ENCODE measurements at regions not wholly inside any gene's neighbourhood (a gene's known extent, or its start where the extent isn't known, plus 50 kb on each side); places are given as distances from the start of the nearest gene placed in this dataset.

DNA sequence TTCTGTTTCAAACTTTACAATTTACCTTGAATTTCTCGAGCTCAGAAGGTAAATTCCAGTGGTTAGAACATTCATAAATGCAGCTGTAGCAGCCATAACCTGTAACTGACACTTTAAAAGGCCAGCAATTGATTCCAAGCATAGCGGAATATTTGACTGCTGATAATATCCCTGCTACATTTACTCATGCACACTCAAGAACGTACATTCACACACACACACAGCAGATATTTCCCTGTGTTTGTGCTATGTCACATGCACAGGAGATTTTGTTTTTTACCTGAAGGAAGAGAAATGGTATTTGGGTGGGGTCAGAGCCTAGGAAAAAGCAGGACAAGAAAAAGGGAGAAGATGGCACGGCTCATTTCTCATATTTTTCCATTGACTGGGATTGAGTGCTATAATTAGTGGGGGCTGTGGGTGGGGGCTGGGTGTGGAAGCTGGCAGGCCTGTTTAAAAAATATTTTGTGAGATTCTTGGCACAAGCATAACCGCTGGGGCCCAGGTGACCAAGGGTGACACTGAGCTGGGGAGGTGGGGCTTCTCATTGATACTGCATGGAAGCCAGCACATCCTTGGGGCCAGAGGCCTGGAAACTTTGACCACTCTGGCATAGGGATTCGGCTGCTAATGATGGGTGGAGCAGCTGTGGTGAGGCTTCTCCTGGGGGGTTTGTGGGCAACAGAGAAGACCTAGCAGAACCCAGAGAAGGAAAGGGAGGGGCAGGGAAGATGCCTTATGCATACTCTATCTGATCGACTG, 88.9 kb upstream of the TPRG1 start:
- no peak for DNase-seq (ENCODE audit: low spot score)
- Histone ChIP-seq H3K9me3 (no peaks in the 10 kb centered on the region), H3K27me3 (replicated peaks; ENCODE audit: insufficient read depth) (no peaks in the 10 kb centered on the region), H3K27ac (no peak overlapping the region), H3K4me3 (no peak overlapping the region), H3K4me1 (replicated peaks) (no peaks in the 10 kb centered on the region), H3K36me3 (no peaks in the 10 kb centered on the region)
- TF ChIP-seq POLR2AphosphoS5 (IDR thresholded peaks at IDR 0.05) (no peak), POLR2A (IDR thresholded peaks at IDR 0.05) (no peak)
- TF ChIP-seq, protein P1, sequence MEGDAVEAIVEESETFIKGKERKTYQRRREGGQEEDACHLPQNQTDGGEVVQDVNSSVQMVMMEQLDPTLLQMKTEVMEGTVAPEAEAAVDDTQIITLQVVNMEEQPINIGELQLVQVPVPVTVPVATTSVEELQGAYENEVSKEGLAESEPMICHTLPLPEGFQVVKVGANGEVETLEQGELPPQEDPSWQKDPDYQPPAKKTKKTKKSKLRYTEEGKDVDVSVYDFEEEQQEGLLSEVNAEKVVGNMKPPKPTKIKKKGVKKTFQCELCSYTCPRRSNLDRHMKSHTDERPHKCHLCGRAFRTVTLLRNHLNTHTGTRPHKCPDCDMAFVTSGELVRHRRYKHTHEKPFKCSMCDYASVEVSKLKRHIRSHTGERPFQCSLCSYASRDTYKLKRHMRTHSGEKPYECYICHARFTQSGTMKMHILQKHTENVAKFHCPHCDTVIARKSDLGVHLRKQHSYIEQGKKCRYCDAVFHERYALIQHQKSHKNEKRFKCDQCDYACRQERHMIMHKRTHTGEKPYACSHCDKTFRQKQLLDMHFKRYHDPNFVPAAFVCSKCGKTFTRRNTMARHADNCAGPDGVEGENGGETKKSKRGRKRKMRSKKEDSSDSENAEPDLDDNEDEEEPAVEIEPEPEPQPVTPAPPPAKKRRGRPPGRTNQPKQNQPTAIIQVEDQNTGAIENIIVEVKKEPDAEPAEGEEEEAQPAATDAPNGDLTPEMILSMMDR (IDR thresholded peaks at IDR 0.05), result no peak
- WGBS, result 88% methylated on average over 7 of the region's 7 CpGs
- intact Hi-C loops (cut with DNase I), result no loop called here

DNA sequence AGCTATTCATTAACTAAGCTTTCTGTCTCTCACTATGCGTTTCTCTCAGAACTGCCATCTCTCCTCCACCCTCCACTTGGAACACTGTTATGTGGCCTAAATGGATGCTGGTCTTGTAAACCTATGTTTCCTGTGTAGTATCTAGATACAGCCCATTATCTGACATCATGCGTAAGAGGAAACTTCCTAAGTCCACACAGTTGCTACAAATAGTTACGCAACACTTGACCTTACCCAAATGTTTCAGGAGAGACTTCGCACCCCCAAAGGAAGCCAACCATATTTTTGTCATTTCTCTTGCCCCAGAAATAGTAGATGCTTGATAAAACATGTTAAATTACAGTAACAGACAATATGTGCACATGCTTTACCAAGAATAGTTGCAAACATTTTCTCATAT, 87.2 kb upstream of the TPRG1 start:
- H3K27ac ChIP-seq, result no peak overlapping the region
- WGBS, result 90% methylated on average over 4 of the region's 4 CpGs
- H3K4me3 ChIP-seq, result no peak overlapping the region
- no peaks in the 10 kb centered on the region for H3K4me1 ChIP-seq (replicated peaks)
- DNase-seq (ENCODE audit: low spot score), result no peak
- no peak for TF ChIP-seq POLR2A (IDR thresholded peaks at IDR 0.05)
- no peak for TF ChIP-seq POLR2AphosphoS5 (IDR thresholded peaks at IDR 0.05)
- TF ChIP-seq, protein P1 (IDR thresholded peaks at IDR 0.05), result no peak
- no peaks in the 10 kb centered on the region for H3K27me3 ChIP-seq (replicated peaks; ENCODE audit: insufficient read depth)
- H3K36me3 ChIP-seq, result no peaks in the 10 kb centered on the region
- H3K9me3 ChIP-seq, result no peaks in the 10 kb centered on the region
- intact Hi-C loops (cut with DNase I), result no loop called here

DNA sequence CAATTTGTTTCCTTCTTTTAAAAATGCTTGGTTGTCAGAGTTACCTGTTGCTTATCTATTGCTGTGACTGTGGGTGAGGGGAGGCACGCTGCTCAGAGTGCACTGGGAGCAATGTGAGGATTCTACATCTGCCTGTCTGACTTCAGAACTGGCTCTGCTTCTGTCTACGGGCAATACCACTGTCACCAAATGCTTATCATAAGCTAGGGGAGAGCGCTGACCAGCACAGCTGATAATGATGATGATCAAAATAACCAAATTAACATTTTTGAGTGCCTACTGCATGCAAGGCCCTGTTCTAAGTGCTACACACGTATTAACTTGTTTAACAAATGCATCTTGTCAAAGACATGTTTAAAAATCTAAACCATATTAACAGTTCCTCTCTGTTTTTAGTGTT, 79.2 kb upstream of the TPRG1 start:
- no peak overlapping the region for H3K27ac ChIP-seq
- H3K4me1 ChIP-seq (replicated peaks), result no peaks in the 10 kb centered on the region
- intact Hi-C loops (cut with DNase I), result no loop called here
- no peak overlapping the region for H3K4me3 ChIP-seq
- H3K27me3 ChIP-seq (replicated peaks; ENCODE audit: insufficient read depth), result no peaks in the 10 kb centered on the region
- no peak for DNase-seq (ENCODE audit: low spot score)
- H3K9me3 ChIP-seq, result no peaks in the 10 kb centered on the region
- no peaks in the 10 kb centered on the region for H3K36me3 ChIP-seq
- 92% methylated on average over 4 of the region's 4 CpGs for WGBS
- TF ChIP-seq POLR2AphosphoS5 (IDR thresholded peaks at IDR 0.05), result no peak
- no peak for TF ChIP-seq POLR2A (IDR thresholded peaks at IDR 0.05)
- TF ChIP-seq, protein P1 (IDR thresholded peaks at IDR 0.05), result no peak

DNA sequence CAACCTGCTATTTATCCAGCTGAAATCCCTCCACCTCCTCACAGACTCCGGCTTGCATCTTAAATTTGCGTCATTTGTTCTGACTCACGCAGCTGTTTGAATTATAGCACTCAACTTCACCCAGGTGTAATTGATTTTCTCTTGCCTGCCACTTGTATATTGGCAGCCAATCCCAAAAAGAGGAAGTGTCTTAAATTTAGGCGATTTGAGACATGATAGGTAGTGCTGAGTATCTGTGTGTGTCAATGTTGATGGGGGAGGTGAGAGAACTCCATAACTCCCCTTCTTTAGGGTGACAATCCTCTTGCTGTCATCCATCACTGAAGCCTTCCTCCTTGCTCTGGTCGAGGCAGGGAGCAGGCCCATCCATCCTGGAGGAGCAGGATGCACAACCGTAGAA, 77.2 kb upstream of the TPRG1 start:
- no peaks in the 10 kb centered on the region for H3K27me3 ChIP-seq (replicated peaks; ENCODE audit: insufficient read depth)
- intact Hi-C loops (cut with DNase I), result no loop called here
- no peak for DNase-seq (ENCODE audit: low spot score)
- H3K27ac ChIP-seq, result no peak overlapping the region
- no peak overlapping the region for H3K4me3 ChIP-seq
- H3K4me1 ChIP-seq (replicated peaks), result no peaks in the 10 kb centered on the region
- no peaks in the 10 kb centered on the region for H3K36me3 ChIP-seq
- WGBS, result 76% methylated on average over 6 of the region's 6 CpGs
- H3K9me3 ChIP-seq, result no peaks in the 10 kb centered on the region
- no peak for TF ChIP-seq POLR2AphosphoS5 (IDR thresholded peaks at IDR 0.05)
- TF ChIP-seq, protein P1 (IDR thresholded peaks at IDR 0.05), result no peak
- TF ChIP-seq POLR2A (IDR thresholded peaks at IDR 0.05), result no peak

DNA sequence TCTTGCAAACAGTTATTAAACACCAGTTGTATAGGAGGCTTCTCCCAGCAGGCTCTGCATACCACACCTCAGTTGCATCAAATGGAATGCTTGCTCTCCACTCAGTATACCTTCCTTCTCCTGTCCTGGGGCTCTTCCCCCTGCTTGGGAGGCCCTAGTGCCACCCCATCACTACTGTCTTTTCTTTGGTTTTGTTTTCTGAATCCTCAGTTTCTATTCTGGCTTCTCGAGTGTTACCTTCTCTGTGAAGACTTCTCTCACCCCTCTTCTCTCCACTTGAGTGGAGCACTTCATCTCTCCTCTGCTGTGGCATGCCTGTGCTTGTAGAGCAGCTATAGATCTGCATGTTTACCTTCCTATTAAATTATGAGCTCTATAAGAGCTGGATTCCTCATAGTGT, 75.7 kb upstream of the TPRG1 start:
- H3K36me3 ChIP-seq, result no peaks in the 10 kb centered on the region
- H3K27me3 ChIP-seq (replicated peaks; ENCODE audit: insufficient read depth), result no peaks in the 10 kb centered on the region
- TF ChIP-seq, protein P1 (IDR thresholded peaks at IDR 0.05), result no peak
- no peak for TF ChIP-seq POLR2A (IDR thresholded peaks at IDR 0.05)
- TF ChIP-seq POLR2AphosphoS5 (IDR thresholded peaks at IDR 0.05), result no peak
- intact Hi-C loops (cut with DNase I), result no loop called here
- WGBS, result 58% methylated on average over 1 of the region's 1 CpG
- no peak overlapping the region for H3K27ac ChIP-seq
- DNase-seq (ENCODE audit: low spot score), result no peak
- no peaks in the 10 kb centered on the region for H3K4me1 ChIP-seq (replicated peaks)
- no peak overlapping the region for H3K4me3 ChIP-seq
- no peaks in the 10 kb centered on the region for H3K9me3 ChIP-seq
